Body of pancreas (tissue), 4 donors: ENCODE measurements at regions not wholly inside any gene's neighbourhood (a gene's known extent, or its start where the extent isn't known, plus 50 kb on each side); places are given as distances from the start of the nearest gene placed in this dataset.

Experiments
- ATAC-seq: fragments of 150-250 bp; one replicate; pipeline ENCODE4 v1.9.1; 2016
- DNase-seq, 4 donors: peaks; one replicate each; pipeline ENCODE4 v3.0.0-alpha.2; 2019
- H3K27ac ChIP-seq, 4 donors: fragments of 200-600 bp; sonication (generic); 1 replicate in 3 of 4; 2 replicates in 1 of 4; pipeline versions ENCODE4 v1.5.1 to v1.6.1; 2016 to 2019; ENCODE audit warnings: mild to moderate bottlenecking in 1 of 4, mixed read lengths in 1 of 4, moderate library complexity in 1 of 4
- H3K27me3 ChIP-seq, 2 donors: fragments of 200-600 bp; sonication (generic); one replicate each; pipeline ENCODE4 v1.6.0; 2016; ENCODE audit warnings: mild to moderate bottlenecking in 1 of 2
- H3K36me3 ChIP-seq, 2 donors: fragments of 200-600 bp; sonication (generic); replicated peaks in 1 of 2; 2 replicates each; pipeline ENCODE4 v1.5.1; 2016; ENCODE audit warnings: low read depth in 2 of 2; ENCODE audit not compliant: insufficient read depth in 1 of 2
- H3K4me1 ChIP-seq: fragments of 200-600 bp; sonication (generic); one replicate; pipeline ENCODE4 v1.6.0; 2016
- H3K4me3 ChIP-seq, 2 donors: fragments of 200-600 bp; sonication (generic); 1 replicate in 1 of 2; 2 replicates in 1 of 2; pipeline ENCODE4 v1.5.1; 2016 to 2019
- H3K9me3 ChIP-seq, 3 donors: fragments of 200-600 bp; sonication (generic); 1 replicate in 2 of 3; 2 replicates in 1 of 3; pipeline ENCODE4 v1.5.1; 2016
- CTCF ChIP-seq, 7 experiments: fragments of 450-650 bp in 4 of 7; fragments of 200-600 bp in 3 of 7; sonication (generic) in 3 of 7; IDR thresholded peaks; one replicate each; pipeline ENCODE4 v1.5.1; 2016 to 2019; ENCODE audit warnings: antibody characterized with exemption in 7 of 7
- POLR2A ChIP-seq, 3 donors: fragments of 450-650 bp; IDR thresholded peaks; one replicate each; pipeline ENCODE4 v1.6.1; 2016; ENCODE audit warnings: antibody characterized with exemption in 3 of 3, mild to moderate bottlenecking in 2 of 3
- WGBS, 2 donors: methylation state at CpG; one replicate each; pipeline ENCODE4 v1.1.5; 2017; 5-methylcytosine and 5-hydroxymethylcytosine counted together
- intact Hi-C: fragments of 100-400 bp; cut with DNase I; formaldehyde crosslinking; loops from one replicate; pipeline ENCODE4 v1.15.1; 2023

GRCh38 chr9:79390781-79391770 lies 180.7 kb upstream of the TLE4 start:
- Histone ChIP-seq H3K4me3 (no peak overlapping the region), H3K27ac (no peak overlapping the region), H3K36me3 (no peaks in the 10 kb centered on the region), H3K27me3 (no peaks in the 10 kb centered on the region), H3K9me3 (no peaks in the 10 kb centered on the region), H3K4me1 (no peaks in the 10 kb centered on the region)
- 82 to 83% methylated on average over 22 to 28 of the region's 28 CpGs for WGBS, 2 donors
- ATAC-seq (no peak), DNase-seq (no peak)
- TF ChIP-seq POLR2A (IDR thresholded peaks at IDR 0.05) (no peak), CTCF (IDR thresholded peaks at IDR 0.05) (no peak)
- intact Hi-C loops: no loop called here

GRCh38 chr9:79395228-79395627 lies 176.5 kb upstream of the TLE4 start:
- Histone ChIP-seq H3K36me3 (no peaks in the 10 kb centered on the region), H3K4me3 (no peak overlapping the region), H3K4me1 (no peaks in the 10 kb centered on the region), H3K9me3 (no peaks in the 10 kb centered on the region), H3K27me3 (no peaks in the 10 kb centered on the region), H3K27ac (no peak overlapping the region)
- intact Hi-C loops: no loop called here
- 68 to 69% methylated on average over 4 of the region's 4 CpGs for WGBS, 2 donors
- DNase-seq: no peak
- ATAC-seq: no peak
- TF ChIP-seq POLR2A (IDR thresholded peaks at IDR 0.05): no peak
- no peak for TF ChIP-seq CTCF (IDR thresholded peaks at IDR 0.05)

GRCh38 chr9:79395755-79396154 lies 176.0 kb upstream of the TLE4 start:
- no peaks in the 10 kb centered on the region for H3K9me3 ChIP-seq
- no peaks in the 10 kb centered on the region for H3K4me1 ChIP-seq
- H3K36me3 ChIP-seq: no peaks in the 10 kb centered on the region
- intact Hi-C loops: no loop called here
- no peak for ATAC-seq
- no peak overlapping the region for H3K4me3 ChIP-seq
- WGBS, 2 donors: 25% methylated on average over 7 of the region's 7 CpGs
- no peak for DNase-seq
- H3K27me3 ChIP-seq: no peaks in the 10 kb centered on the region
- TF ChIP-seq CTCF (IDR thresholded peaks at IDR 0.05) (no peak), POLR2A (IDR thresholded peaks at IDR 0.05) (no peak)
- no peak overlapping the region for H3K27ac ChIP-seq

GRCh38 chr9:79396168-79396567 lies 175.6 kb upstream of the TLE4 start:
- Histone ChIP-seq H3K9me3 (no peaks in the 10 kb centered on the region), H3K27ac (no peak overlapping the region), H3K4me3 (no peak overlapping the region), H3K36me3 (no peaks in the 10 kb centered on the region), H3K4me1 (no peaks in the 10 kb centered on the region), H3K27me3 (no peaks in the 10 kb centered on the region)
- ATAC-seq (no peak), DNase-seq (no peak)
- intact Hi-C loops: no loop called here
- 24 to 56% methylated on average over 4 of the region's 4 CpGs for WGBS, 2 donors
- TF ChIP-seq POLR2A (IDR thresholded peaks at IDR 0.05) (no peak), CTCF (IDR thresholded peaks at IDR 0.05) (no peak)

GRCh38 chr9:79403495-79403894 lies 168.3 kb upstream of the TLE4 start:
- intact Hi-C loops: no loop called here
- DNase-seq (no peak), ATAC-seq (no peak)
- Histone ChIP-seq H3K27me3 (no peaks in the 10 kb centered on the region), H3K9me3 (no peaks in the 10 kb centered on the region), H3K4me3 (no peak overlapping the region), H3K27ac (no peak overlapping the region), H3K36me3 (no peaks in the 10 kb centered on the region), H3K4me1 (no peaks in the 10 kb centered on the region)
- TF ChIP-seq CTCF (IDR thresholded peaks at IDR 0.05): peak in 1 of 7 experiments; percentile 6
- TF ChIP-seq POLR2A (IDR thresholded peaks at IDR 0.05): no peak
- 86 to 100% methylated on average over 2 of the region's 2 CpGs for WGBS, 2 donors
